ENCODE measurements at regions not wholly inside any gene's neighbourhood (a gene's known extent, or its start where the extent isn't known, plus 50 kb on each side); places are given as distances from the start of the nearest gene placed in this dataset.

DNA sequence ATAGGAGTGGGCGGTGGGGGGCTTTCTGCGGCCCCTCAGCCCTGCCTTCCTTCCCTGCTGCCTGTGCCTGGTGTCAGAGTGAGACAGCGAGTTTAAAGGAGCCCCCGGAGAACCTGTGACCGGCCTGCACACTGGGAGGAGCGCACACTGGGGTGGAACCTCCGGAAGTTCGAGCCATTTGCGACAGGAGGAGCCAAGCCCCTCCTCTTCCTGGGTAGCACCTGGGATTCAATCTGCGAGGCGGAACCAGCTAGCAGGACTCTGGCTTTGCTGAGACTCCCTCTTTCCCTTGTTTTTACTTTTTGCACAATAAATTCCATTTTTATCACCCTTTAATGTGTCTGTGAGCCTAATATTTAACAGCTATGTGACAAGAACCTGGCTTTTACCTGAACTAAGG lies 540.6 kb downstream of the NPHP4 start:
- no peak for TF ChIP-seq POLR2A (IDR thresholded peaks at IDR 0.05)
- TF ChIP-seq, protein P1, sequence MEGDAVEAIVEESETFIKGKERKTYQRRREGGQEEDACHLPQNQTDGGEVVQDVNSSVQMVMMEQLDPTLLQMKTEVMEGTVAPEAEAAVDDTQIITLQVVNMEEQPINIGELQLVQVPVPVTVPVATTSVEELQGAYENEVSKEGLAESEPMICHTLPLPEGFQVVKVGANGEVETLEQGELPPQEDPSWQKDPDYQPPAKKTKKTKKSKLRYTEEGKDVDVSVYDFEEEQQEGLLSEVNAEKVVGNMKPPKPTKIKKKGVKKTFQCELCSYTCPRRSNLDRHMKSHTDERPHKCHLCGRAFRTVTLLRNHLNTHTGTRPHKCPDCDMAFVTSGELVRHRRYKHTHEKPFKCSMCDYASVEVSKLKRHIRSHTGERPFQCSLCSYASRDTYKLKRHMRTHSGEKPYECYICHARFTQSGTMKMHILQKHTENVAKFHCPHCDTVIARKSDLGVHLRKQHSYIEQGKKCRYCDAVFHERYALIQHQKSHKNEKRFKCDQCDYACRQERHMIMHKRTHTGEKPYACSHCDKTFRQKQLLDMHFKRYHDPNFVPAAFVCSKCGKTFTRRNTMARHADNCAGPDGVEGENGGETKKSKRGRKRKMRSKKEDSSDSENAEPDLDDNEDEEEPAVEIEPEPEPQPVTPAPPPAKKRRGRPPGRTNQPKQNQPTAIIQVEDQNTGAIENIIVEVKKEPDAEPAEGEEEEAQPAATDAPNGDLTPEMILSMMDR (IDR thresholded peaks at IDR 0.05) = no peak

All from breast epithelium (tissue), 3 donors.